ENCODE measurements at regions not wholly inside any gene's neighbourhood (a gene's known extent, or its start where the extent isn't known, plus 50 kb on each side); places are given as distances from the start of the nearest gene placed in this dataset.

DNA sequence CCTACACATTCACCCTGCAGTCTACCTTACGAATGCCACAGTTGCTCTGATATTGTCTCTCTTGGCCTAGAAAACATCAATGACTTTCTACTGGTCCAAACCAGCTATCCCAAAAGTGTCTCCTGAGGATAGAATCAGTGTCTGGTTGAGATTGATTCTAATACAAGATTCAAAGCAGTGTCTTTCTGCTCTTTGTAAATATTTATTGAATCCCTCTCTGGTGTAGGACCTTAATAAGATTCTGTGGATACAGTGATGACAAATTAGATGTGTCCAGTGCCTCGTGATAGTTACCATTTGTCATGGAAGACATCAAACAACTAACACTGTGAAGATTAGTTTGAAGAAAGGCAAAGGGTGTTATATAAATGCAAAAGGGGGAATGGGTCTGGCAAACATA lies 380.7 kb upstream of the TRIB2 start:
- H3K4me3 ChIP-seq (ENCODE audit: low read depth, low read length, poor library complexity, severe bottlenecking): no peak overlapping the region
- no peak overlapping the region for H2AFZ ChIP-seq (ENCODE audit: low read length)
- no peaks in the 10 kb centered on the region for H3K9me3 ChIP-seq (ENCODE audit: low read length)
- intact Hi-C loops (cut with micrococcal nuclease; ENCODE audit: unreplicated experiment): no loop called here
- CTCF ChIA-PET (ENCODE audit: unreplicated experiment): no interaction called here
- H3K9me2 ChIP-seq (ENCODE audit: insufficient read depth, low read length): no peaks in the 10 kb centered on the region
- POLR2A ChIA-PET: no interaction called here
- TF ChIP-seq CTCF (conservative IDR thresholded peaks at IDR 0.05; ENCODE audit: low read length): no peak
- TF ChIP-seq EZH2phosphoT487 (IDR thresholded peaks at IDR 0.05; ENCODE audit: borderline replicate concordance, low read depth, low read length): no peak
- no peaks in the 10 kb centered on the region for H3K79me2 ChIP-seq (ENCODE audit: insufficient read depth, low read depth, low read length)
- BruUV-seq (replicated peaks): no TSS peak
- H3K36me3 ChIP-seq (ENCODE audit: insufficient read depth, low read length): no peaks in the 10 kb centered on the region
- DNase-seq (ENCODE audit: low spot score): no peak
- no peak overlapping the region for H3K4me2 ChIP-seq (ENCODE audit: low read length)
- no peaks in the 10 kb centered on the region for H4K20me1 ChIP-seq (ENCODE audit: insufficient read depth, low read length)
- no peak overlapping the region for H3K27ac ChIP-seq (ENCODE audit: low read depth, low read length, poor library complexity, severe bottlenecking)
- H3K4me1 ChIP-seq (ENCODE audit: insufficient read depth, low read length, poor library complexity, severe bottlenecking): no peaks in the 10 kb centered on the region

GRCh38 chr2:12338946-12339697 lies 377.6 kb upstream of the TRIB2 start:
- Histone ChIP-seq H4K20me1 (ENCODE audit: insufficient read depth, low read length) (no peaks in the 10 kb centered on the region), H3K36me3 (ENCODE audit: insufficient read depth, low read length) (no peaks in the 10 kb centered on the region), H3K27ac (ENCODE audit: low read depth, low read length, poor library complexity, severe bottlenecking) (no peak overlapping the region), H2AFZ (ENCODE audit: low read length) (no peak overlapping the region), H3K4me3 (ENCODE audit: low read depth, low read length, poor library complexity, severe bottlenecking) (no peak overlapping the region), H3K9me3 (ENCODE audit: low read length) (no peaks in the 10 kb centered on the region), H3K4me2 (ENCODE audit: low read length) (no peak overlapping the region), H3K4me1 (ENCODE audit: insufficient read depth, low read length, poor library complexity, severe bottlenecking) (no peaks in the 10 kb centered on the region), H3K79me2 (ENCODE audit: insufficient read depth, low read depth, low read length) (no peaks in the 10 kb centered on the region), H3K9me2 (ENCODE audit: insufficient read depth, low read length) (no peaks in the 10 kb centered on the region)
- no peak for TF ChIP-seq CTCF (conservative IDR thresholded peaks at IDR 0.05; ENCODE audit: low read length)
- intact Hi-C loops (cut with micrococcal nuclease; ENCODE audit: unreplicated experiment): no loop called here
- ChIA-PET POLR2A (interaction anchor here (1.0 to 1.7 kb wide), 4 partner anchors 10 to 528 kb away, joined by 3 to 6 read pairs (median 4); no protein-coding TSS in a partner anchor), CTCF (ENCODE audit: unreplicated experiment) (no interaction called here)
- DNase-seq (ENCODE audit: low spot score): no peak
- BruUV-seq (replicated peaks): no TSS peak

DNA sequence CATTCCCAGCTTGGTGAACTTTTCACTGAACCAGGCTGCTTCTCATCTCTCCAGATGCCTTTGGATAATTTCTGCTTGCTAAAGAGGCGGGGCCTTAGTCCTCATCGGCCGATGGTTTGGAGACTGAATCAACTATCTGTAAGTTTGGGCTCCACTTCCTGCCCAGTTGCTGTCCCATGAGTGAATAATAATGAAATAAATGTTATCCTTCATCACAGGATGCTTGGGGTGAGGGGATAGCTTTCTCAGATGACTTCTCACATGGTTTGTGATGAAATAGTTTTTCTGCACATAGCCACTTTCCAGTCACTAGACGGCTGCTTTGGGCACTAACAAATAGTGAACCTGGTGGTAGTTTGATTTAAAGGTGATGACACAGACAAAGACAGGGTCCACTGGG lies 376.6 kb upstream of the TRIB2 start:
- no peaks in the 10 kb centered on the region for H3K36me3 ChIP-seq (ENCODE audit: insufficient read depth, low read length)
- H3K4me2 ChIP-seq (ENCODE audit: low read length): no peak overlapping the region
- ChIA-PET CTCF (ENCODE audit: unreplicated experiment) (no interaction called here), POLR2A (interaction anchor here (1.2 to 1.7 kb wide), 2 partner anchors 10 to 18 kb away, joined by 3 to 6 read pairs; no protein-coding TSS in a partner anchor)
- no peak overlapping the region for H2AFZ ChIP-seq (ENCODE audit: low read length)
- no peaks in the 10 kb centered on the region for H3K4me1 ChIP-seq (ENCODE audit: insufficient read depth, low read length, poor library complexity, severe bottlenecking)
- H3K79me2 ChIP-seq (ENCODE audit: insufficient read depth, low read depth, low read length): no peaks in the 10 kb centered on the region
- TF ChIP-seq CTCF (conservative IDR thresholded peaks at IDR 0.05; ENCODE audit: low read length) (no peak), EZH2phosphoT487 (IDR thresholded peaks at IDR 0.05; ENCODE audit: borderline replicate concordance, low read depth, low read length) (no peak)
- intact Hi-C loops (cut with micrococcal nuclease; ENCODE audit: unreplicated experiment): no loop called here
- no peaks in the 10 kb centered on the region for H3K9me3 ChIP-seq (ENCODE audit: low read length)
- H3K9me2 ChIP-seq (ENCODE audit: insufficient read depth, low read length): no peaks in the 10 kb centered on the region
- DNase-seq (ENCODE audit: low spot score): no peak
- H3K4me3 ChIP-seq (ENCODE audit: low read depth, low read length, poor library complexity, severe bottlenecking): no peak overlapping the region
- no peak overlapping the region for H3K27ac ChIP-seq (ENCODE audit: low read depth, low read length, poor library complexity, severe bottlenecking)
- no peaks in the 10 kb centered on the region for H4K20me1 ChIP-seq (ENCODE audit: insufficient read depth, low read length)
- BruUV-seq (replicated peaks): no TSS peak
